HEK293 (cell line): ENCODE measurements at regions not wholly inside any gene's neighbourhood (a gene's known extent, or its start where the extent isn't known, plus 50 kb on each side); places are given as distances from the start of the nearest gene placed in this dataset.

Experiments
- CTCF ChIA-PET: fragments of 350-600 bp; formaldehyde crosslinking; extraction: SDS; loops from one replicate; lab custom pipeline; 2021; ENCODE audit warnings: antibody characterized with exemption; lab: Yijun Ruan, JAX
- POLR2A ChIA-PET: fragments of 300-600 bp; formaldehyde crosslinking; extraction: SDS; loops from one replicate; lab custom pipeline; 2020; ENCODE audit warnings: antibody characterized with exemption, inconsistent platforms; lab: Yijun Ruan, JAX
- H3K27ac ChIP-seq: fragments of 200-500 bp; sonication (Bioruptor generic); 2 replicates; pipeline ENCODE4 v1.5.1; 2014; ENCODE audit warnings: low read depth, low read length, control low read depth, inconsistent platforms; ENCODE audit errors: extremely low read depth
- H3K36me3 ChIP-seq, 2 experiments: fragments of 200-500 bp in 1 of 2; sonication (Bioruptor generic) in 1 of 2; 1 replicate in 1 of 2; 2 replicates in 1 of 2; pipeline ENCODE4 v1.5.1; 2014 to 2017; ENCODE audit warnings: inconsistent platforms in 2 of 2, low read length in 2 of 2; ENCODE audit not compliant: control insufficient read depth in 2 of 2, insufficient read depth in 1 of 2
- H3K4me1 ChIP-seq: fragments of 200-500 bp; sonication (Bioruptor generic); 2 replicates; pipeline ENCODE4 v1.5.1; 2014; ENCODE audit warnings: mild to moderate bottlenecking, low read length, inconsistent platforms; ENCODE audit not compliant: control insufficient read depth, insufficient read depth
- H3K4me3 ChIP-seq: 2 replicates; pipeline ENCODE4 v1.5.1; 2011; ENCODE audit warnings: low read depth, mild to moderate bottlenecking, control low read depth, low read length, moderate library complexity
- H3K9me3 ChIP-seq: fragments of 200-500 bp; sonication (Bioruptor generic); 2 replicates; pipeline ENCODE4 v1.5.1; 2014; ENCODE audit warnings: low read depth, low read length, inconsistent platforms; ENCODE audit not compliant: control insufficient read depth, insufficient read depth
- BCL11A ChIP-seq: fragments of 450-650 bp; formaldehyde crosslinking; IDR thresholded peaks from 2 replicates; pipeline ENCODE4 v1.5.1; 2016; ENCODE audit warnings: low read depth, missing biosample characterization, missing genetic modification characterization
- PBX3 ChIP-seq: sonication (generic); formaldehyde crosslinking; IDR thresholded peaks from 2 replicates; pipeline ENCODE4 v1.8.1; 2022; ENCODE audit warnings: mild to moderate bottlenecking, moderate library complexity, missing genetic modification reagents
- PRDM2 ChIP-seq: fragments of 450-650 bp; formaldehyde crosslinking; IDR thresholded peaks from 2 replicates; pipeline ENCODE4 v1.5.1; 2016; ENCODE audit warnings: missing biosample characterization, missing genetic modification characterization, borderline replicate concordance
- SP2 ChIP-seq: fragments of 450-650 bp; formaldehyde crosslinking; IDR thresholded peaks from 2 replicates; pipeline ENCODE4 v1.5.1; 2016; ENCODE audit warnings: missing biosample characterization, missing genetic modification characterization
- ZBTB49 ChIP-seq: fragments of 450-650 bp; formaldehyde crosslinking; IDR thresholded peaks from 2 replicates; pipeline ENCODE4 v1.5.1; 2016; ENCODE audit warnings: missing biosample characterization, missing genetic modification characterization, low read depth
- ZBTB8A ChIP-seq: fragments of 450-650 bp; formaldehyde crosslinking; IDR thresholded peaks from 2 replicates; pipeline ENCODE4 v1.5.1; 2016; ENCODE audit warnings: missing biosample characterization, missing genetic modification characterization
- ZNF146 ChIP-seq: fragments of 450-650 bp; formaldehyde crosslinking; IDR thresholded peaks from 2 replicates; pipeline ENCODE4 v1.5.1; 2016; ENCODE audit warnings: missing biosample characterization, missing genetic modification characterization
- ZNF202 ChIP-seq: fragments of 450-650 bp; formaldehyde crosslinking; IDR thresholded peaks from 2 replicates; pipeline ENCODE4 v1.5.1; 2016; ENCODE audit warnings: missing biosample characterization, missing genetic modification characterization, borderline replicate concordance
- ZNF354C ChIP-seq: fragments of 450-650 bp; formaldehyde crosslinking; IDR thresholded peaks from 2 replicates; pipeline ENCODE4 v1.5.1; 2016; ENCODE audit warnings: missing biosample characterization, missing genetic modification characterization, low read depth, borderline replicate concordance
- ZNF514 ChIP-seq: fragments of 450-650 bp; formaldehyde crosslinking; IDR thresholded peaks from 2 replicates; pipeline ENCODE4 v1.5.1; 2016; ENCODE audit warnings: missing biosample characterization, missing genetic modification characterization
- ZNF518A ChIP-seq: fragments of 450-650 bp; formaldehyde crosslinking; conservative IDR thresholded peaks from 2 replicates; pipeline ENCODE4 v1.5.1; 2016; ENCODE audit warnings: low read depth, missing biosample characterization, missing genetic modification characterization
- ZXDB ChIP-seq: fragments of 450-650 bp; formaldehyde crosslinking; IDR thresholded peaks from 2 replicates; pipeline ENCODE4 v1.5.1; 2016; ENCODE audit warnings: missing biosample characterization, missing genetic modification characterization

- no peak for TF ChIP-seq ZNF354C (tag by site-specific recombination)
- TF ChIP-seq PRDM2 (tag by site-specific recombination), result no peak
- no peak for TF ChIP-seq SP2 (tag by site-specific recombination)
- no peak for TF ChIP-seq ZBTB49 (tag by site-specific recombination)
Measured at GRCh38 chr18:38022234-38022633, 456.6 kb upstream of the CELF4 start (continued).

- ChIA-PET POLR2A (no interaction called here), CTCF (interaction anchor here (0.7 kb wide), 1 partner anchor 184 kb away, joined by 3 read pairs; no protein-coding TSS in a partner anchor)
- Histone ChIP-seq H3K27ac (no peak overlapping the region), H3K36me3 (no peaks in the 10 kb centered on the region), H3K4me1 (no peaks in the 10 kb centered on the region), H3K4me3 (no peak overlapping the region), H3K9me3 (no peaks in the 10 kb centered on the region)
- no peak for TF ChIP-seq ZNF202
- no peak for TF ChIP-seq ZNF514
- no peak for TF ChIP-seq ZNF146 (tag by site-specific recombination)
- no peak for TF ChIP-seq ZBTB8A (tag by site-specific recombination)
- TF ChIP-seq BCL11A (tag by site-specific recombination), result no peak
- TF ChIP-seq ZNF518A (tag by site-specific recombination), result no peak
- no peak for TF ChIP-seq ZXDB (tag by site-specific recombination)
- no peak for TF ChIP-seq PBX3 (CRISPR knock-in tag)
Measured at GRCh38 chr18:38019292-38019691, 453.7 kb upstream of the CELF4 start.
